ENCODE measurements at regions not wholly inside any gene's neighbourhood (a gene's known extent, or its start where the extent isn't known, plus 50 kb on each side); places are given as distances from the start of the nearest gene placed in this dataset.

DNA sequence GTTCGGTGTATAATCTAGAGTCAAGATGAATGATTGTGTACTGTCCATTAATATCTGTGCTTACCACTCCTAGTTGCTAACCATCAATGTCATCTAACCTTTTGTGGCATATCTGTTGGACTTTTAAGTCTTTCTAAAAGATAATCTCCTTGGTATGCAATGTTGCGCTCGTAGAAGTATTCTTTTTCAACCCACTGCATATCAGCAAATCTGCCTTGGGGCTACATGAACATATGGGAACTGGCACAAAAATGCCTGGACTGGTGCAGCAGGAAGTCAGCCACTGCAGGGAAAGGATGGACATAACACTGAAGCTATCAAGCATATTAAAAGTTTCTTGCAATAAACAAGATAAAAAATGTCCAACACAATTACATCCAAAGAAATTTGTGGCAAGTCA lies 124.3 kb upstream of the SLC38A4 start:
- no peak overlapping the region for H4K91ac ChIP-seq (ENCODE audit: insufficient read length, low read depth, low read length)
- no peak overlapping the region for H4K8ac ChIP-seq (replicated peaks; ENCODE audit: insufficient read length, low read depth, low read length)
- no peaks in the 10 kb centered on the region for H3K79me1 ChIP-seq (ENCODE audit: insufficient read depth, low read depth, low read length, poor library complexity, severe bottlenecking)
- no peak overlapping the region for H2AK5ac ChIP-seq (ENCODE audit: insufficient read length, low read length)
- H3K27me3 ChIP-seq (ENCODE audit: insufficient read depth, low read length) = no peaks in the 10 kb centered on the region
- Mint-ChIP-seq H3K36me3 (ENCODE audit: insufficient read depth in 1 of 3, low read depth in 3 of 3) (no peaks in the 10 kb centered on the region), H3K27me3 (ENCODE audit: low read depth) (no peaks in the 10 kb centered on the region; the same call in 1 of the 2 replicates), H3K4me1 (no peaks in the 10 kb centered on the region), H3K9me3 (no peaks in the 10 kb centered on the region), H3K27ac (no peak overlapping the region), H3K4me3 (no peak overlapping the region)
- H3K79me2 ChIP-seq (ENCODE audit: insufficient read depth, low read length) = no peaks in the 10 kb centered on the region
- H3K4ac ChIP-seq (ENCODE audit: low read depth, low read length) = no peak overlapping the region
- no peak for DNase-seq
- no peak overlapping the region for H2BK20ac ChIP-seq (ENCODE audit: low read depth, low read length, poor library complexity, severe bottlenecking)
- no peak overlapping the region for H2BK15ac ChIP-seq (ENCODE audit: low read depth, low read length)
- TF ChIP-seq, protein P1, sequence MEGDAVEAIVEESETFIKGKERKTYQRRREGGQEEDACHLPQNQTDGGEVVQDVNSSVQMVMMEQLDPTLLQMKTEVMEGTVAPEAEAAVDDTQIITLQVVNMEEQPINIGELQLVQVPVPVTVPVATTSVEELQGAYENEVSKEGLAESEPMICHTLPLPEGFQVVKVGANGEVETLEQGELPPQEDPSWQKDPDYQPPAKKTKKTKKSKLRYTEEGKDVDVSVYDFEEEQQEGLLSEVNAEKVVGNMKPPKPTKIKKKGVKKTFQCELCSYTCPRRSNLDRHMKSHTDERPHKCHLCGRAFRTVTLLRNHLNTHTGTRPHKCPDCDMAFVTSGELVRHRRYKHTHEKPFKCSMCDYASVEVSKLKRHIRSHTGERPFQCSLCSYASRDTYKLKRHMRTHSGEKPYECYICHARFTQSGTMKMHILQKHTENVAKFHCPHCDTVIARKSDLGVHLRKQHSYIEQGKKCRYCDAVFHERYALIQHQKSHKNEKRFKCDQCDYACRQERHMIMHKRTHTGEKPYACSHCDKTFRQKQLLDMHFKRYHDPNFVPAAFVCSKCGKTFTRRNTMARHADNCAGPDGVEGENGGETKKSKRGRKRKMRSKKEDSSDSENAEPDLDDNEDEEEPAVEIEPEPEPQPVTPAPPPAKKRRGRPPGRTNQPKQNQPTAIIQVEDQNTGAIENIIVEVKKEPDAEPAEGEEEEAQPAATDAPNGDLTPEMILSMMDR (conservative IDR thresholded peaks at IDR 0.05) = no peak
- H3K23me2 ChIP-seq (ENCODE audit: insufficient read length, low read depth, low read length, poor library complexity, severe bottlenecking) = no peaks in the 10 kb centered on the region
- no peaks in the 10 kb centered on the region for H3K4me1 ChIP-seq (ENCODE audit: insufficient read depth, low read length)
- no peak overlapping the region for H3K18ac ChIP-seq (ENCODE audit: insufficient read length, low read depth, low read length)
- no peak overlapping the region for H3K14ac ChIP-seq (ENCODE audit: insufficient read depth, low read length)
- H3K56ac ChIP-seq (ENCODE audit: insufficient read length, low read depth, low read length) = no peak overlapping the region
- no peak overlapping the region for H2BK12ac ChIP-seq (ENCODE audit: insufficient read length, low read depth, low read length)
- no peak overlapping the region for H3K27ac ChIP-seq (ENCODE audit: insufficient read length, low read depth, low read length)
- H2AFZ ChIP-seq (ENCODE audit: low read length) = no peak overlapping the region
- WGBS (ENCODE audit: extremely low coverage, insufficient read length, low lambda C conversion rate) = no CpG with 5 or more reads among the region's 3 CpGs
- H4K20me1 ChIP-seq (ENCODE audit: control insufficient read depth, insufficient read depth, insufficient read length) = no peaks in the 10 kb centered on the region
- no peak overlapping the region for H2BK120ac ChIP-seq (ENCODE audit: low read depth, low read length, poor library complexity, severe bottlenecking)
- H2BK5ac ChIP-seq (ENCODE audit: insufficient read length, low read length) = no peak overlapping the region
- H3K9me3 ChIP-seq (ENCODE audit: control insufficient read depth, low read depth, low read length) = no peaks in the 10 kb centered on the region
- no peak overlapping the region for H3K4me2 ChIP-seq (ENCODE audit: insufficient read depth, insufficient read length, low read length)
- H3K23ac ChIP-seq (ENCODE audit: insufficient read length, low read depth, low read length) = no peak overlapping the region
- no peak overlapping the region for H4K5ac ChIP-seq (ENCODE audit: insufficient read length, low read depth, low read length)
- no peak overlapping the region for H3K9ac ChIP-seq (ENCODE audit: extremely low read depth, insufficient read length, low read length)
- H3T11ph ChIP-seq (ENCODE audit: low read length) = no peak overlapping the region

All from H9 (cell line).